Prostate gland (tissue), 2 donors: ENCODE measurements at regions not wholly inside any gene's neighbourhood (a gene's known extent, or its start where the extent isn't known, plus 50 kb on each side); places are given as distances from the start of the nearest gene placed in this dataset.

ENCODE experiments used
- DNase-seq: peaks from one replicate; pipeline ENCODE4 v3.0.0-alpha.2; 2019; ENCODE audit warnings: low spot score
- H3K27ac ChIP-seq, 2 donors: fragments of 200-600 bp; sonication (generic); 2 replicates each; pipeline ENCODE4 v1.5.1; 2017 to 2019
- H3K27me3 ChIP-seq: fragments of 200-600 bp; sonication (generic); replicated peaks from 2 replicates; pipeline ENCODE4 v1.5.1; 2019; ENCODE audit not compliant: insufficient read depth
- H3K36me3 ChIP-seq, 2 donors: fragments of 200-600 bp; sonication (generic); 1 replicate in 1 of 2; 2 replicates in 1 of 2; pipeline versions ENCODE4 v1.5.1 to v1.8.1; 2017 to 2019
- H3K4me1 ChIP-seq: fragments of 200-600 bp; sonication (generic); replicated peaks from 2 replicates; pipeline ENCODE4 v1.5.1; 2019
- H3K4me3 ChIP-seq, 2 donors: fragments of 200-600 bp; sonication (generic); 2 replicates each; pipeline ENCODE4 v1.5.1; 2017 to 2019
- H3K9me3 ChIP-seq: fragments of 200-600 bp; sonication (generic); 2 replicates; pipeline ENCODE4 v1.5.1; 2017
- CTCF ChIP-seq, 4 experiments: fragments of 200-600 bp in 2 of 4; fragments of 450-650 bp in 2 of 4; sonication (generic) in 2 of 4; IDR thresholded peaks; 1 replicate in 3 of 4; 2 replicates in 1 of 4; pipeline ENCODE4 v1.5.1; 2016 to 2019; ENCODE audit warnings: antibody characterized with exemption in 4 of 4, mild to moderate bottlenecking in 2 of 4, moderate library complexity in 2 of 4
- POLR2A ChIP-seq: fragments of 450-650 bp; IDR thresholded peaks from one replicate; pipeline ENCODE4 v1.6.1; 2016; ENCODE audit warnings: antibody characterized with exemption, mild to moderate bottlenecking
- POLR2AphosphoS5 ChIP-seq: sonication (generic); formaldehyde crosslinking; IDR thresholded peaks from one replicate; pipeline ENCODE4 v1.6.1; 2017; ENCODE audit warnings: antibody characterized with exemption
- WGBS: methylation state at CpG from one replicate; pipeline ENCODE4 v1.1.5; 2018; 5-methylcytosine and 5-hydroxymethylcytosine counted together
- intact Hi-C: fragments of 100-400 bp; cut with DNase I; formaldehyde crosslinking; loops from one replicate; pipeline ENCODE4 v1.14.2; 2022

DNA sequence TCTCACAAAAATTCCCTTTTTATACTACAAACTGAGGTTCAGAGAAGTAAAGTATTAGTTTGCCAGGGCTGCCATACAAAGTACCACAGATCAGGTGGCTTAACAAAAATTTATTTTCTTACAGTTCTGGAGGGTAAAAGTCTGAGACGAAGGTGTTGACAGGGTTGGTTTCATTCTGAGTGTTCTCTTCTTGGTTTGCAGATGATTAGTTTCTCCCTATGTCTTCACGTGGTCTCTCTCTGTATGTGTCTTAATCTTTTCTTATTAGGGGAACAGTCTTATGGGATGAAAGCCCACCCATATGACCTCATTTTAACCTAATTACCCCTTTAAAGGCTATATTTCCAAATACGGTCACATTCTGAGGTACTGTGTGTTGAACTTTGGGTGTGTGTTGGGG is 274.2 kb downstream of the BRINP1 start:
- DNase-seq, result no peak
- no peaks in the 10 kb centered on the region for H3K9me3 ChIP-seq
- no peaks in the 10 kb centered on the region for H3K36me3 ChIP-seq
- no peak overlapping the region for H3K4me3 ChIP-seq
- no peaks in the 10 kb centered on the region for H3K4me1 ChIP-seq
- TF ChIP-seq CTCF (IDR thresholded peaks at IDR 0.05) (no peak), POLR2AphosphoS5 (no peak), POLR2A (no peak)
- intact Hi-C loops, result no loop called here
- no peaks in the 10 kb centered on the region for H3K27me3 ChIP-seq
- no peak overlapping the region for H3K27ac ChIP-seq
- 89% methylated on average over 3 of the region's 3 CpGs for WGBS

DNA sequence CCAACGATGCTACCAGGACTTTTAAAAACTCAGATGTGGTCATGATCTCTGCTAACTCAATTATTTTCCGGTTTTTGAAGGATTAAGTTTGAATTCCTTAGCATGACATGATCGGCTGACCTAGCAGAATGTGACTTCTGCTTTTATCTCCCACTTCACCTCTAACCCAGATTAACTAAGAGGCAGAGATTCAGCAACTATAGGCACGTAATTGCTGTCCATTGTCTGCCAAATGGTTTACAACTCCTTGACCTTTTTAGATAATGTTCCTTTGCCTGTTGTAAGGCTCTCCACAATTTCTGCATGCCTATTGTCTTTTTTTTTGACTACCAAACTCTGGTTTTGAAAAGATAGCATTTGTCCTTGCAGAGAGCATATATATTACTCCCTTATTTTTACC is 268.2 kb downstream of the BRINP1 start:
- no peak for DNase-seq
- intact Hi-C loops, result no loop called here
- Histone ChIP-seq H3K27ac (no peak overlapping the region), H3K36me3 (no peaks in the 10 kb centered on the region), H3K4me1 (no peaks in the 10 kb centered on the region), H3K4me3 (no peak overlapping the region), H3K27me3 (no peaks in the 10 kb centered on the region), H3K9me3 (no peaks in the 10 kb centered on the region)
- 54% methylated on average over 4 of the region's 4 CpGs for WGBS
- TF ChIP-seq CTCF (IDR thresholded peaks at IDR 0.05), result no peak
- TF ChIP-seq POLR2AphosphoS5, result no peak
- no peak for TF ChIP-seq POLR2A

DNA sequence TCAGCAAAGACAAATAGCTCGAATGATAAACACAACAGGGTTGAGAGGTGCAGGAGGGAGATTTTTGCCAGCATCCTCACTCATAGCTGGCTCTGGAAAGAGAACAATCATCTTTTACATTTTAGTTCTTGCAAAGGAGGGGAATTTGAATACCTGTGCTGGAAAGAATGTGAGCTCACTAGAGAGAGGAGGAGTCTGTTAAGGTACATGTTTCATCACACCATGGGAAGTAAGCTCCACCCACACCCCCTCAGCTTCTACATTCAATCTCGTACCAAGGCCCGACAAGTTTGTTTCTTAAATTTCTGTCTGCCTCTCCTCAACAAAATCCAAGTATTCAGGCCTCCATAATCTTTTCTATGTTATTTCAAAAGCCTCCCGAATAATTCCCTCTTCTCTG is 254.6 kb downstream of the BRINP1 start:
- no peak for DNase-seq
- intact Hi-C loops, result no loop called here
- Histone ChIP-seq H3K36me3 (no peaks in the 10 kb centered on the region), H3K9me3 (no peaks in the 10 kb centered on the region), H3K4me1 (no peaks in the 10 kb centered on the region), H3K4me3 (no peak overlapping the region), H3K27ac (no peak overlapping the region), H3K27me3 (no peaks in the 10 kb centered on the region)
- TF ChIP-seq POLR2AphosphoS5 (no peak), POLR2A (no peak), CTCF (IDR thresholded peaks at IDR 0.05) (no peak)
- 83% methylated on average over 4 of the region's 4 CpGs for WGBS
